NCI-H510A treated with DMSO at 0.1 percent for 48 hours (cell line): ENCODE measurements at regions not wholly inside any gene's neighbourhood (a gene's known extent, or its start where the extent isn't known, plus 50 kb on each side); places are given as distances from the start of the nearest gene placed in this dataset.
A peak's percentile ranks its signal among the peaks of the same experiment; 100 is the strongest.

Experiments
- DNase-seq: peaks from one replicate; lab custom pipeline; 2025; lab: John Stamatoyannopoulos, UW

DNA sequence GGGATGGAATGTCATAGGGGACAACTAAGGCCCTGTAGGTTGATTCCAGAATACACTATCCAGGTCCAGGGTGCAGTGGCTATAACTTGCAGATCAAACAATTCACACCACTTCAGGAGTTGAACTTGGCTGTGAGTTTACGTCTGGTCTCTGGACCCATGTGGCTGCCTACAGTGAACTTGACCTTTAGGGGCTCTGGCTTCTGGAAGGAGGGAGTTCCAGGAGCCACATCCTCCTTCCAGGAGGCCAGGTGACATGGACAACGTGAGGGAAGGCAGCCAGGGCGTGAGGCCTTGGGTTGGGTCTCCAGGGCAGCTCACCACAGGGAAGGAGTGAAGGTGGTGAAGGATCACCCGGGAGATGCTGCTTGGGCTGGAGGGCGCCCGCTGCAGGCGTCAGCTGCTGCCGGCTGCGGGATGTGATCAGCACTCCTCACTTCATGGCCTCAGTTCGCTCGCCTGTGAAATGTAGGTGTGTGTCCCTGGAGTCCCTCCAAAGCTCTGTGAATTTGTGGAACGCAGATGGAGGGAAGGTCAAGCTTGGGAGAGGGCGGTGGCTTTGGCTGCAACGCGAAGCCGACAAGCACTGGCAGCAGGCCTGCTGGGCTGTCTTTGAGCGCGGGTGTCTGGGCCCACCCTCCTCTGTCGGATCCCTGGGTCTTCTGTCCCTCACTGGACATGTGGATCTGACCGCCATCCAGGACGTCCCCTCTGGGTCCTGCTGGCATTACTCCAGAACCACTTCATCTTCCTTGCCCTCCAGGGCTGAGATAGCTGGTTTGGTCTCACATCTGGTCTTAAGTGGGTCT, 146.5 kb downstream of the GLI2 start:
- DNase-seq = no peak

DNA sequence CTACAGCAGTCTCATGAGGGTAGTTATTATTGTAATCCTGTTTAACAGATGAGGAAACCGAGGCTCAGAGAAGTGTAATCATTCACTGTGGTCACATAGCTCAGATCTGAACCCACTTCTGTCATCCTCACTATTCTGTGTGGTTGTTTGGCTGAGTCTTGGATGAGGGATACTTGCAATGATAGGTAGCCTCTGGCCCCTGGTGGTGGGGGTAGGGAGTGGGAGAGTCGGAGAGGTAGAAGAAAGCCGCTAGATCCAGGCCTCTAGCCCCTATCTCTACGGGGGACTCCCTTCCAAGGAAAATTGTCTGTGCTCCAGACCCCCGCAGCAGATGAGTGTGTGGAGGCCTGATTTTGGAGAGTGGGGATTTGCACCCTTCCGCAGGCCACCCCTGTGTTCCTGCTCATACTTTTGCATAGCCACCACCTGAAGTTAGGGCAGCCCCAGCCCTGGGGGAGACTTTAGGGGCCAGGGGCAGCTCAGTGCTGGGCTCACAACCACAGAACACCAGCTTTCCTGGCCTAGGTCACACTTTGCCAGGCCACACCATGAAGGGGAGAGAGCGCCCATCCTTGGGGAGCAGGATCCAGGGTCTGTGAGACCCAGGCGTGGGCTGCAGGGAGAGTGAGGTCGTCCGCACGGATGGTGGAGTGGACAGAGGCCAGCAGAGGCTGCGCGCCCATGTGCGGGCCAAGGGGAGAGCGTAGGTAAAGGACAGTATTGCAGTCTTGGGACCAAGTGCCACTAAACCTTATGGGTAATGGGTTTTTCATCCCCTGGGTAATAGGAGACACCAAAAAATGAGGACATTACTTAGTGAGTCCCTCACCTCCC, 148.2 kb downstream of the GLI2 start:
- no peak for DNase-seq

DNA sequence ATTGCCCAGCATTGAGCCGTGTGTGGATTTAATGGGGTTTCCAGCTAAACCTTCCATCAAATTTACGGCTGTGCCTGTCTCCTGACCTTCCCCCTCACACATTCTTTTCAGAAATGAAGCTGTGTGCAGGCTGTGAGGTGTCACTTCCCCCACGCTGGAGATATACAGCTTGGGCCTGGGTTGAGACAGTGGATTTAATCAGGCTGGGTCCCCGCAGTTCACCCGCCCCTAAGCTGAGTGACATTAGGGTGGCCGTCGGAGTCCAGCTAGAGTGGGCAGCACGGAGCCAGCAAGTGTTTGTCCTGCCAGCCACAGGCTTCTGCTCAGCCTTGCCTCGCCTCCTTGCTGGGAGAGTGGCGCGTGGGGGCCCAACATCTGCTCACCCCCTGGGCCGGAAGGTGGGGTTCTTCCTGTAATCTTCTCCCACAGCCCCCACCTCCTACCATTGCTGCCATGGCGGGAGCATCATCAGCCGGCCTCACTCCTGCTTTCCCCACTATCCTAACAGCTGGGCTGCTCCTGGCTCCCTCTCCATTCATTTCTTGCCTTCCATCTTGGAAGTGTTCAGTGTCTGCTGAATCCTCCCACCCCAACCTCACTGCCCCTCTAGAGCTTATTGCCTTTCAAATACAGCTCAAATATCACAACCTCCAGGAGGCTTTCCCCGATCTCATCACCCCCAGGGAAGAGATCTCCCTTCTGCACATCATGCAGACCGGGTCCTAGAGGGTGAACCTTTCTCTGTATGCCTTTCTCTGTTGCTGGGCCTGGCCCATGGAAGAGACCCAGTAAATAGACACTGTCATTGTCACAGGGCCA, 149.0 kb downstream of the GLI2 start:
- DNase-seq = no peak

DNA sequence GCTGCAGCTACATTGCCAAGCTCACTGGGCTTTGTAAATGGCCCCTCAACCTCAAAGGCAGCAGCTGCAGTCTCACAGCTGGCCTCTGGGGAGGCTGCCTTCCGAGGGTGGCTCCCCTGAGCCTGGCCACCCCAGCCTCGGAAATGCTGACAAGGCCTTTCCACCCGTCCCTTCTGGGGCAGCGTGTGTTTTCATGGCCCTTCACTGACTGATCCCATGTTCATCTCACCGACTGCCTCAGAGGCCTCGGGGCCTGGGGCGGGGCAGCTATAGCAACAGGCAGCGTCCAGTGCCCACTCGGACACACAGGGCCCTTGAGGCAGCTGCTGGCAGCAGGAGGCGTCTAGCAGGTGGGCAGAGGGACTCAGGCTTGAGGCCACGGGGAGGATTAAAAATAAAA, 149.7 kb downstream of the GLI2 start:
- peak; percentile 39 for DNase-seq

DNA sequence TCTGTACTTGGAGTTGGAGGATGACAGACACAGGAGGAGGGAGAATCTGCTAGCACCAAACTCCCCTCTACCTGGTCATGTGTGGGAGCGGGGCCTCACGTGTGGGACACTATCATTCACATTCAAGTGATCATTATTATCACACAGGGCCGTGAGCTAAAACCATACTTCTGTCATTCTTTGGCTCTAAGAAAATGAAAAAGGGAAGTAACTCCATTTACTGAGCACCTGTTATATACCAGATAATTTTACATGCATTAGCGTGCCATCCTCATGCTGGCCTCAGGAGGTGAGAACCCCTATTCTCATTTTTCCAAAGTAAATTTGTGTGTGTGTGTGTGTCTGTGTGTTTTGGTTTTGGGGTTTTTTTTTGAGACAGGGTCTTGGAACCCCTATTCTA, 150.1 kb downstream of the GLI2 start:
- DNase-seq = no peak

DNA sequence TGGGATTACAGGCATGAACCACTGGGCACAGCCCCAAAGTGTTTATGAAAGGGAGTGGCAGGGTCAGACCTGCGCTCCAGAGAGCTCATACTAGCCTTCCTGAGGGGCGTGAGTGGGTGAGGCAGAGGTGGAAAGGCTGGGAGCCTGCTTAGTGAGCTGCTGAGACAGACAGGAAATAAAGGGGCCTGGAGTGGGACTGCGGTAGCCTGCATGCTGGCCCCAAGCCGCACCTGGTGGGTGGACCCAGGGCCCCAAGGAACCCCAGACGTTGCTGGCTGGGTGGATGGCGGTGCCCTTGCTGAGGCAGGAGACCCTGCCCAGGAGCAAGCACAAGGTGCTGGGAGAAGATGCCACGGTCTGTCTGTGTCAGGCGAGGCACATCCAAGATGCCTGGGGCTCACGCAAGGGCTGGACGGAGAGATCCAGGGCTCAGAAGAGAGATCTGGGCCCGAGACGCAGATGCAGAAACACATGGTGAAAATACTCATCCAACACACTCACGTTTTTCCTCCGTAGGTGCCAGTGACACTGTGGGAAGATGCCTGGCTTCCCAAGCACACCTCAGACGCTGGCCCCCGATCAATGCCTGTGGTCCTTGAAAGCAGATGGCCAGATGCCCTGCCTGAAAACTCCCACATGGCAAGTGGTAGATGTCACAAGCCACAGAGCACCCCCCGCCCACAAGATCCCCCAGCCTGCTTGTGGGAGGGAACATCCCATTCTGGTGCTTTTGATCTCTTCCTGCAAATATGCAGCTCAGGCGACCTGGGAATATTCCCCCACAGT, 151.1 kb downstream of the GLI2 start:
- DNase-seq = peak; percentile 69

DNA sequence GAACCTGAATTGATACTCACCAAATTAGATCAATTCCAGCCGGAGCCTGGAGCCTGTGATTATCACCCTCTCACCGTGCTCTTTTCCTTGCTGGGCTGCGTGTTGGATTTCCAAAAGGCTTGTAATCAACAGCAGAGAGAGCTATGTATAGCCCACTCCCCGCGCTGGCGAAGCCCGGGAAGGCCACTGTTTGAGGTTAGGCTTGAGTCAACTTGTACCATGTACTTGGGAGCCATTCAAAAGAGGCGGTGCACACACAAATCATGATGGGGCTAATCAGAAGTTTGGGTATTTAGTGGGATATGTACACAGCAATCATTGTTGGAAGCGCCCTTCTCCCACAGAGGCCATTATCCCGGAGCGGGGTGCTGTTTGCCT, 151.6 kb downstream of the GLI2 start:
- peak; percentile 84 for DNase-seq

DNA sequence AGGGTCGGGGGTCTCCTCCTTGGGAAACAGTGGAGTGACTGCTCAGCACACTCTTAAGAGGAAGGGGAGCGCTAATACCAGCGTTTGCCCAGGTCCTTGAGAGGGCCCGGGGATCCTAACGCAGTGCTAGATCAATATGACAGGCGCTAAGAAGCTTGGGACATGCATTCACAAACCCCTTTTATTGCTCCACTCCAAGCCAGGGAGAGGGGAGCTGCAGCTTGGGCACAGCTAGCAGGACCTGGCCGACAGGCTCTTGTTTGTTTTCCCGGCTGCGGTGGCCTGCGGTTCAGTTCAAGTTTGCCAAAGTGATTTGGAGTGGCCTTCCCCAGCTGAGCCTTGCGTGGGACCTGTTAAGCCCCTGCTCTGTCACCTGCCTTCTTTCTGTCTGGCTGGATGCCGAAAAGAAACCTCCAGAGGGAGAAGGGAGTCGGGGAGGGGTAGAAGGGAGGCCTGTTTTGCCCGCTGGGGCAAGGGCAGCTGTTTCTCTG, 152.1 kb downstream of the GLI2 start:
- peak; percentile 89 for DNase-seq

DNA sequence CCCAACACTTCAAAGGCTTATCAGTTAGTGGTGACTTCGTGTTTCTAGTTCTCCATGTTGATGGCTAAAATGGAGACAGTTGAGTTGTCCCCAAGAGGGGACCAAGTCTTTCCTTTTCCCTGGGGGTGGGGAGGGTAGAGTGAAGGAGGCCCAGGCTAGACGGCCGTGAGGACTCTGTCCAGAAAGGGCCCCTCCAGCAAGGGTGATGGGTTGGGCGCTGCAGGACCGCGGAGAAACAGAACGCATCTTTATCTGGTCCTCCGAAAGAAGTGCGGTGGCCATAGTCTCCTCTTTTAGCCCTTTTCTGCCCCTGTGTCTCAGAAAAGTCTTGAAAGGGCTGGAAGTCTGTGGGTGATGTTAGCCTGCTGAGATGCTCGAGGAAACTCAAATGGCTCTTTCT, 153.2 kb downstream of the GLI2 start:
- no peak for DNase-seq

DNA sequence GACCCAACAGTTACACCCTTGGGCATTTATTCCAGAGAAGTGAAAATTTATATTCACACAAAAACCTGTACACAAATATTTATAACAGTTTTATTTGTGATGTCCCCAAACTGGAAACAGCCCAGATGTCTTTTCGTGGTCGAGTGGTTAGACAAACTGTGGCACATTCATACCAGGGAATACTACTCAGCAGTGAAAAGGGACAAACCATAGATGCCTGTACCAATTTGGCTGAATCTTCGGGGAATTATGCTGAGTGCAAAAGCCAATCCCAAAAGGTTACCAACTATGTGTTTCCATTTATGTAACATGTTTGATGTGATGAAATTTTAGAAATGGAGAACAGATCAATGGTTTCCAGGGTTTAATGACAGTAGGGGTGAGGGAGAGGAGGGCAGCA, 154.3 kb downstream of the GLI2 start:
- no peak for DNase-seq

DNA sequence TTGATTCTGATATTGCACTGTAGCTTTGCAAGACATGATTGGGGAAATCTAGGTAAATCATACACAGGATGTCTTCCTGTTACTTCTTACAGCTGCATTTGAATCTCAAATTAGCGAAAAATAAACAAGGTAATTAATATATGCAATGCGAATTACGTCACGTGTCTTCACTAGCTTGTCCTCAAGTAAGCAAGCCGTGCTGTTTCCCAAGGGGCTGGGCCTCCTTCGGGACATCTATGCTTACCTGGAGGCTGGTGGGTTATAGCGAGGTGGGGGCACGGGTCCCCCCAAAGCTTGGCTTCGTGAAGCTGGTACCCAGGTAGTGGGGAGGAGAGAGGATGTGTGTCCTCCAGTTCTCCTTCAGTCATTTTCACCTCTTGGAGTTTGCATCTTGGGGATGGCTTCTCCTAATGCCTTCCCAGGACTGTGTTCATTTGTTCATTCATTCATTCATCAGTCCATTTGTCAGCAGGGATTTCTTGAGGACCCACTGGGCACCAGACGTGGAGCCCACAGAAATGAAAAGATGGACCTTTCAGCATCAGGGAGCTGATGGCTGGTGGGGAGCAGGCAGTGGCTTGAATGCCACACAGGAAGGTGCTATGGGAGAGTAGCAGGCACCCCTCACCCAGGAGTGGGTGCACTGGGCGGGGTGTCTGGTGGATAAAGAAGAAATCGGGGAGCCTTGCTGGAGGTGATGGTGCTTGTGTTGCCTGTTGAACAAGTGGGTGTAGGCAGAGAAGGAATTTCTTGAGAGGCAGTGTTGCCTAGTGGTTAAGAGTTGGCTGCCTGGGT, 155.1 kb downstream of the GLI2 start:
- no peak for DNase-seq

DNA sequence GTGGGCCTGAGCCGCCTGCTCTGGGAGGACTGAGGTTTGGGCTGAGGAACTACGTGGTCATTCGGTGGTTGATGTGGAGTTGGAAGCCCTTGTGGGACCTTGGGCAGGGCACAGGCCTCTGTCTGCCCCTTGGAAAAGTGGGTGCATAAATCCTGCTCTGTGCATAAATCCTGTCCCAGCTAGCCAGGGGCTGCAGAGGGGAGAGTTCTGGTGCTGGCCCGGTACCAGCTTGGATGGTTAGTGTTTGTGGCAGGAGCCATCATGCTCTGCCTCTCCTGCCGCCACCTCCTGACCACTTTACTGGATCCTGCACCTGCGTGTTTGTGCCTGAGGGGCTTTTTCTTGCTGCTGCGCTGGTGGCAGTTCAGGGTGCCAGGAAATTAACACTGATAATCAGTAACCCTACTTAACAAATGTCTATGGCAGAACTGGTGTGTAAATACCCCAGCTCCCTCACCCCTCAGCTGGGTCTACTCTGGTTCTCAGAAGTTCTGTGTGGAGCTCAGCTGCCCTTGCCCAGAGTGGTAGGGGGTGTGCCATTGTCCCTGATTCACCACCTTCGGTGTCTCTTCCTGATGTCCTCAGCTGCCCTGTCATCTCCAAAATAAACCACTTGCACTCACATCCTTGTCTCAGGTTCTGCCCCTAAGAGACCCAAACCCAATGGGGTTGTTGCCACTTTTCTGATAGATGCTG, 156.8 kb downstream of the GLI2 start:
- no peak for DNase-seq

DNA sequence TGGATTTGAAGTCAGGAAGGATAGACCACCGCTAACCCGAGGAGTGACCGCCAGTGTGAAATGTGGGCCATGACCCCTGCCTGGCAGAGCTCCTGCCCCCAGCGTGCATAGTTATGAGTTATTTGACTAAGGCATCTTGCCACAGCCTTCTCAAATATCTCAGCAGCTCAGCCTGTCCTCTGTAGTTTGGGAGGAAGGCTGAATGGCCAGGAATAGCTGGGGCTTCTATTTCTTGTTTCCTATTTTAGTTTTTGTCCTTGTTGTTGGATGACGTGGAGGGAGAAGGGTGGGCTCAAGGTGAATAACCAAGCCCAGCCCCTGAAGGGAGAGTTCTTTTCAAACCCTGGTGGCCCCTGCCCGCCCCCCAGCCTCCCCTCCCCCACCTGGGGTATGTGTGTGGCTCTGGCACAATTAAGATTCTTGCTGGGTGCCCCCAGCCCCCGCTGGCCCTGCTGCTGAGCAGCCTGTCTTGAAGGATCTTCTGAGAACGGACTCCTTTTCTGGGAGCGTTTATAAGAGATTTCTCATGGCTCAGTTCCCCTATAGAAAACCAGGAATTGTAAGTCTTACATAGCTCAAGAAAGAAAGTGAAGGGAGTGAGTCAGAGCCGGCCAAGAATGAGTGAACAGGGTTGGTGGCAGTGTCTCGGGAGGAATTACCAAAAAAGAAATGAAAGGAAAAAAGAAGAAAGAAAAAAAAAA, 157.4 kb downstream of the GLI2 start:
- no peak for DNase-seq

DNA sequence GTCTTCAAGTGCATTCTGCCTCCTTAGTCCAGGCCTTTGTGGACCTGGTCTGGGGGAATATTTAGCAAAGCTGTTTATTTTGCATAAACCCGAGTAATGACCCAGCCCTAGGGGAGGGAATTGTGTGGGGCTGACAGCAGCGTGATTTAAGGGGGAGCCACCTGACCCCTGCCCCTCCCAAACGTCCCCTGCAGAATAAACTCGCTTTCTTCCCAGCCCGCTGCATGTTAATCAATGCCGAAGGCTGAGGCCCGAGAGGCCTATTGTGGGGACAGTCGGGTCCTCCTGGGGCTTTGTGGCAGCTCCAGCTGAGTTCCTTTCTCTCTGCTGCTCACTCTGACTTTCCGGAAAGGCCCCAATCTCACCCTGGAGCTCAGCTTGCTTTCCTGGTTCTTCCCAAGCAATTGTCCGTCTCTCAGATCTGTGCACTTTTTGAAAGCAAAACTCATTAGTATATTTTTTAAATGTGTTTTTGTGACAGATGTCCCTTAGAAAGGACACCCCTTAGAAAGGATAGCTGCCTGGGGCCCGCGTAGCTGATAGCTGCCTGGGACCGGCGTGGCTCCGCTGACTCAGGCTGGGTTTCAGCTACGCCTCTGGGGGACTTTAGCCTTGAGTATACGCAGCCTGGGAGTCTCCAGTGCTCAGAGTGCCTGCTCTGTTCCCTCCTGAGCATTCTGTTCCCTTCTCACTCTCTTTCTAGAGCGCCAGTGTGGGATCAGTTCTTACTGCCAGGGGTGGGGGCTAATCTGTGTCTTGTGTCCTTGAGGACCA, 158.3 kb downstream of the GLI2 start:
- no peak for DNase-seq

DNA sequence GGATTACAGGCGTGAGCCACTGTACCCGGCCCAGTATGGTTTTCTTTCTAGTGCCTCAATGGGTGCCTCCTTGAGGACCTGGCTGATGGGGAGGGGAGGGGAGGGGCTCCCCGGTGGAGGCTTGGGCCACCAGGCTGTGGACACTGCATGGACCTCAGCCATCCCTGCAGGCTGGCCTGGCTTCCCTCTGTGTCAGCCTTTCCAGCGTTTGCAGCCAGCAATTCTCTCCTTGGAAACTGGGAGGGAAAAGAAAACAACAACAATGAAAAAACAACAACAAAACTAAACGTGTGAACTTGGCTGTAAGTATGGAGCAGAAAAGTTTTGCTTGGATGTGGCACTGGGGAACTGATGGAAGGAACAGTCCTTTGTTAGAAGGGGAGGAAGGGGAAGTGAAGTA, 159.3 kb downstream of the GLI2 start:
- DNase-seq = no peak

DNA sequence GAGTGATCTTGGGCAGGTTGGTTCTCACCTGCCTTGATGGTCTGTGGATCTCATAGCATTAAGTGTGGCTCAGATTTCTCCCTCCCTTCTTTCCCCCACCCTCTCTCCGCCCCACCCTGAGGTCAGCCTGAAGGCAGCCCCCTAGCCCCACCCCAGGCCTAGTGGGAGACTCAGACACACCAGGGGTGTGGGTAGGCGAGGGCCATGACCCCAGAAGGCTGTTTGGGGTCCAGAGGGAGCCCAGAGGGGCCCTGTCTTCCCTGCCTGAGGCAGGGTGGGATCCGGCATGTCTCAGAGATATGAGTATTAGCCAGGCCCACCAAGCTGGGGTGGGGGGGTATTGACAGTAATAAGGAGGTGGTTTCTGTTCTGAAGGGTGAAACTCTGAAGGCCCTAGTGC, 160.5 kb downstream of the GLI2 start:
- no peak for DNase-seq

DNA sequence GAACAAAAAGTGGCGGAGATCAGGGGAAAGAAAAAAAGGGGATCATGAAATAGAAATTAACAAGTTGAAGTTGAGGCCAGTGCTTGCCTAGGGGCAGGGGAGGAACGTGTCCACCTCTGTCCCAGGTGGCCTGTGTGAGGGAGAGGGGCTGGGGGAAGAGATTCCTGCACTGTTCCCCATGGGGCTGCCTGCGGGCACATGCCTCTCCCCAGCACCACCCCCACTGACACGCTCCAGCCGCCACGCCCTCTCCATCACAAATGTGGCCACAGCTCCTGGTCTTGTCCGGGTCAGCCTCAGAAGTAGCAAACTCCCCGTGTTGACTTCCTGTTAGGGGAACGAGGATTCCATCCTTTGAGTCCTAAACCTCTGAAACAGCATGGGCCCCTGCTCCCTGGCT, 161.2 kb downstream of the GLI2 start:
- DNase-seq = no peak

DNA sequence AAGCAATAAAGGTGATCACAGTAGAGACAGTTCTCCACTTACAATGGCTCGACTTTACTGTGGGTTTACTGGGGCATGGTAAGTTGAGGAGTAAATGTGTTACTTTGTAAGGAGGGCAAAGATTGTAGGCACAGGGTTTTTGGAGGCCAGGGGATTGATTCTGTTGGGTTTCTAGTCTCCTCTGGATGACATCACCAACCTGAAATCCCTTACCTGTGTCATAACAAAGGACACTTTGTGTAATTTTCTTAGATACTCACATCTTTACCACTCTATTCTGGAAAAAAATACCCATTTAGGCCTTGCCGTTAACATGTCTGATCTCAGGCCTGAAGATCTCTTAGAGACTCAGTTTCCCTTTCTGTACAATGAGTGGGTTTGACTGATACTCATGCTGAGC, 161.7 kb downstream of the GLI2 start:
- no peak for DNase-seq

DNA sequence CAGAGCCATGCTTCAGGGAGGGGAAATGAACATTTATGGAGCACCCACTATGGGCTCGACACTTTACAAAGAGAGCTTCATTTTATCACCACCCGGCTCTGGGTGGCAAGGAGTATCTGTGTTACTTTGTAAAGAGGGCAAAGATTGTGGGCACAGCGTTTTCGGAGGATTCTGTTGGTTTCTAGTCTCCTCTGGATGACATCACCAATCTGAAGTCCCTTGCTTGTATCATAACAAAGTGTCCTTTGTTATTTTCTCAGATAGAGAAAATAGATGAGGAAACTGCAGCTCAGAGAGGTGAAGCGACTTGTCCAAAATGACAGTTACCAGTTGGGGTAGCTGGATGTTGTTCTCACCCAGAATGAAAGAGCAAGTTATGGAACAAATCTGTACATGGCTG, 162.8 kb downstream of the GLI2 start:
- no peak for DNase-seq
